Neural progenitor cell (in vitro differentiated cells): ENCODE measurements at regions not wholly inside any gene's neighbourhood (a gene's known extent, or its start where the extent isn't known, plus 50 kb on each side); places are given as distances from the start of the nearest gene placed in this dataset.

Experiments used
- DNase-seq: peaks from one replicate; pipeline ENCODE4 v3.0.0-alpha.2; 2016; ENCODE audit warnings: low spot score
- H2AFZ ChIP-seq: fragments of 200-600 bp; sonication (generic); replicated peaks from 2 replicates; pipeline ENCODE4 v1.6.1; 2016; ENCODE audit warnings: antibody characterized with exemption
- H3F3A ChIP-seq: fragments of 200-600 bp; sonication (generic); 2 replicates; pipeline ENCODE4 v1.6.1; 2016; ENCODE audit warnings: antibody characterized with exemption, low read depth
- H3K27ac ChIP-seq: fragments of 200-600 bp; sonication (generic); 2 replicates; pipeline ENCODE4 v1.5.1; 2016; ENCODE audit warnings: mild to moderate bottlenecking
- H3K27me3 ChIP-seq: fragments of 200-600 bp; sonication (generic); 2 replicates; pipeline ENCODE4 v1.6.1; 2016; ENCODE audit warnings: mild to moderate bottlenecking, moderate library complexity
- H3K36me3 ChIP-seq: fragments of 200-600 bp; sonication (generic); 2 replicates; pipeline ENCODE4 v1.5.1; 2016
- H3K4me1 ChIP-seq: fragments of 200-600 bp; sonication (generic); 2 replicates; pipeline ENCODE4 v1.6.1; 2016; ENCODE audit warnings: mixed run types
- H3K4me2 ChIP-seq: fragments of 200-600 bp; sonication (generic); 2 replicates; pipeline ENCODE4 v1.6.1; 2016
- H3K4me3 ChIP-seq: fragments of 200-600 bp; sonication (generic); 2 replicates; pipeline ENCODE4 v1.5.1; 2016
- H3K79me2 ChIP-seq: fragments of 200-600 bp; sonication (generic); 2 replicates; pipeline ENCODE4 v1.6.1; 2016; ENCODE audit warnings: low read depth
- H3K9ac ChIP-seq: fragments of 200-600 bp; sonication (generic); 2 replicates; pipeline ENCODE4 v1.6.1; 2016
- H3K9me3 ChIP-seq: fragments of 200-600 bp; sonication (generic); 2 replicates; pipeline ENCODE4 v1.5.1; 2016; ENCODE audit warnings: low read depth
- H4K20me1 ChIP-seq: fragments of 200-600 bp; sonication (generic); 2 replicates; pipeline ENCODE4 v1.6.1; 2016; ENCODE audit warnings: low read depth
- H3K27ac Mint-ChIP-seq: 3 replicates; pipeline ENCODE4 v1.8.0; 2021; ENCODE audit warnings: mixed read lengths
- H3K27me3 Mint-ChIP-seq: 2 replicates; pipeline ENCODE4 v1.8.0; 2022; ENCODE audit warnings: low read depth, mild to moderate bottlenecking, inconsistent platforms, moderate library complexity, mixed read lengths; ENCODE audit not compliant: insufficient read depth
- H3K36me3 Mint-ChIP-seq: 3 replicates; pipeline ENCODE4 v1.8.0; 2021; ENCODE audit warnings: mixed read lengths
- H3K4me1 Mint-ChIP-seq: 3 replicates; pipeline ENCODE4 v1.8.0; 2021; ENCODE audit warnings: mixed read lengths
- H3K4me3 Mint-ChIP-seq: 3 replicates; pipeline ENCODE4 v1.8.0; 2021; ENCODE audit warnings: mild to moderate bottlenecking, moderate library complexity, mixed read lengths
- H3K9me3 Mint-ChIP-seq: 3 replicates; pipeline ENCODE4 v1.8.0; 2020; ENCODE audit warnings: mixed read lengths
- EZH2 ChIP-seq: fragments of 200-600 bp; sonication (generic); IDR thresholded peaks from 2 replicates; pipeline ENCODE4 v1.6.1; 2017; ENCODE audit warnings: antibody characterized with exemption, mild to moderate bottlenecking, moderate library complexity
- EZH2phosphoT487 ChIP-seq: fragments of 200-600 bp; sonication (generic); IDR thresholded peaks from 2 replicates; pipeline ENCODE4 v1.6.1; 2017; ENCODE audit warnings: antibody characterized with exemption
- TF ChIP-seq, protein P1 (sequence below): fragments of 200-600 bp; sonication (generic); IDR thresholded peaks from 2 replicates; pipeline ENCODE4 v1.5.1; 2017; ENCODE audit warnings: antibody characterized with exemption, mild to moderate bottlenecking

DNA sequence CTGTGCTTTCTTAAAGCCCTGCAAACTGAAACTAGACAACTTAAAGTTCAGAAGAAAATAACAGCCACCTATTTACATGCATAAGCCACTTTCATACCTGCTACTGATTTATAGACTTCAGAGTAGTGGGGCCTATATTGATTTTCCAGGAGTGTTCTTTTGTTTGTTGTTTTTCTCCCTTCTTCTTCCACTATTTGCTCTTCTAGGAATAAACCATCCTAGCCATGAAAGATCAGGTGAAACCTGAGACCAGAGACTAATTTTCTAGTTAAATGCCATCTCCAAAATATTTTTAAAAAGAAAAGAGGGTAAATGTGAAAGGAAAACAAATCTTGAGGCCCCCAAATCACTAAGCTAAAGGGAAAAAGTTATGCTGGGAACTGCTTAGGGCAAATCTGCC is 72.4 kb upstream of the C1GALT1 start:
- Histone ChIP-seq H3K4me1 (no peaks in the 10 kb centered on the region), H3K4me2 (no peak overlapping the region), H3K9me3 (peaks cover 11% of the 10 kb centered on the region), H2AFZ (no peak overlapping the region), H3K4me3 (no peak overlapping the region), H3K79me2 (no peaks in the 10 kb centered on the region), H4K20me1 (no peaks in the 10 kb centered on the region), H3K36me3 (no peaks in the 10 kb centered on the region), H3F3A (no peaks in the 10 kb centered on the region), H3K27ac (no peak overlapping the region), H3K27me3 (no peaks in the 10 kb centered on the region), H3K9ac (no peak overlapping the region)
- H3K27ac Mint-ChIP-seq = no peak overlapping the region
- no peak overlapping the region for H3K4me3 Mint-ChIP-seq
- no peaks in the 10 kb centered on the region for H3K36me3 Mint-ChIP-seq
- TF ChIP-seq, protein P1, sequence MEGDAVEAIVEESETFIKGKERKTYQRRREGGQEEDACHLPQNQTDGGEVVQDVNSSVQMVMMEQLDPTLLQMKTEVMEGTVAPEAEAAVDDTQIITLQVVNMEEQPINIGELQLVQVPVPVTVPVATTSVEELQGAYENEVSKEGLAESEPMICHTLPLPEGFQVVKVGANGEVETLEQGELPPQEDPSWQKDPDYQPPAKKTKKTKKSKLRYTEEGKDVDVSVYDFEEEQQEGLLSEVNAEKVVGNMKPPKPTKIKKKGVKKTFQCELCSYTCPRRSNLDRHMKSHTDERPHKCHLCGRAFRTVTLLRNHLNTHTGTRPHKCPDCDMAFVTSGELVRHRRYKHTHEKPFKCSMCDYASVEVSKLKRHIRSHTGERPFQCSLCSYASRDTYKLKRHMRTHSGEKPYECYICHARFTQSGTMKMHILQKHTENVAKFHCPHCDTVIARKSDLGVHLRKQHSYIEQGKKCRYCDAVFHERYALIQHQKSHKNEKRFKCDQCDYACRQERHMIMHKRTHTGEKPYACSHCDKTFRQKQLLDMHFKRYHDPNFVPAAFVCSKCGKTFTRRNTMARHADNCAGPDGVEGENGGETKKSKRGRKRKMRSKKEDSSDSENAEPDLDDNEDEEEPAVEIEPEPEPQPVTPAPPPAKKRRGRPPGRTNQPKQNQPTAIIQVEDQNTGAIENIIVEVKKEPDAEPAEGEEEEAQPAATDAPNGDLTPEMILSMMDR = no peak
- no peak for TF ChIP-seq EZH2phosphoT487
- no peak for TF ChIP-seq EZH2
- H3K27me3 Mint-ChIP-seq = peaks cover 2% of the 10 kb centered on the region
- no peak for DNase-seq
- H3K4me1 Mint-ChIP-seq = no peaks in the 10 kb centered on the region
- peaks cover 10% of the 10 kb centered on the region for H3K9me3 Mint-ChIP-seq

DNA sequence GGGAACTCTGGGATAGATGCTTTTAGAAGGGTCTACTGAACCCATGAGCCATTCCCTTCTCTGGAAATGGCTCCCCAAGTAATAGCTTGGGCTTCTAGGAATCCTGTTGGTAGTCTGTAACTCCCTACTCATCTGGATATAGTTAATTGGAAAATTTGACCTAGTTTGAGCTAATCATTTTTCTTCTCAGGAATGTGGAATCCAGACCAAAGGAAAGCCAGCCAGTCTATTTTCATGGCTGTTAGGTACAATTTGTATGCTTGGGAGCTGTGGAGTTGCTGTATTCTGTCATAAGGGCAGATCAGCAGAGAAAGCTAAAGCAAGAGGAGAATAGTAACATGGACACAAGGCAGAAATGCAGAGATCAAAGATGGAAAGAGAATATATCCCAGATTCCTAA is 71.6 kb upstream of the C1GALT1 start:
- no peak overlapping the region for H3K9ac ChIP-seq
- H3K4me3 ChIP-seq = no peak overlapping the region
- H3K4me2 ChIP-seq = no peak overlapping the region
- H3K27ac ChIP-seq = no peak overlapping the region
- peaks cover 11% of the 10 kb centered on the region for H3K9me3 ChIP-seq
- Mint-ChIP-seq H3K4me1 (no peaks in the 10 kb centered on the region), H3K4me3 (no peak overlapping the region), H3K36me3 (no peaks in the 10 kb centered on the region), H3K27me3 (peaks cover 2% of the 10 kb centered on the region), H3K9me3 (peaks cover 10% of the 10 kb centered on the region), H3K27ac (no peak overlapping the region)
- no peaks in the 10 kb centered on the region for H4K20me1 ChIP-seq
- H3K79me2 ChIP-seq = no peaks in the 10 kb centered on the region
- H3F3A ChIP-seq = no peaks in the 10 kb centered on the region
- no peaks in the 10 kb centered on the region for H3K36me3 ChIP-seq
- H3K4me1 ChIP-seq = no peaks in the 10 kb centered on the region
- no peak overlapping the region for H2AFZ ChIP-seq
- no peak for TF ChIP-seq EZH2
- TF ChIP-seq EZH2phosphoT487 = no peak
- TF ChIP-seq, protein P1 = no peak
- no peak for DNase-seq
- H3K27me3 ChIP-seq = no peaks in the 10 kb centered on the region

DNA sequence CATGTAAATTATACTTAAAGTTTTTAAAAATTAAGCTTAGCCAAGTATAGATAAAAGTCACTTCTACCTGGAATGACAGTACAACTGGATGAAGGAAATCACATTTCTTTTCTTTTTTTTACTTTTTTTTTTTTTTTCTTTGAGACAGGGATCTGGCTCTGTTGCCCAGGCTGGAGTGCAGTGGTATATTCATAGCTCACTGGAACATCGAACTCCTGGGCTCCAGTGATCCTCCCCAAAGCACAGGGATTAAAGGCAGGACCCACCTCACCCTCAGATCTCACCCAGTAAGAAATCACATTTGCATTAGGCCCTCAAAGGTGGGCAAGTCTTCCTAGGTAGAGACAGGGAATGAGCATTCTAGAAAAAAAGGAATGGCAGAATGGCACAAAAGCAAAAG is 69.5 kb upstream of the C1GALT1 start:
- H3K27me3 Mint-ChIP-seq = peaks cover 2% of the 10 kb centered on the region
- TF ChIP-seq EZH2phosphoT487 (no peak), EZH2 (no peak)
- TF ChIP-seq, protein P1 = no peak
- Histone ChIP-seq H3K27me3 (no peaks in the 10 kb centered on the region), H3K9me3 (peaks cover 11% of the 10 kb centered on the region), H3K4me2 (no peak overlapping the region), H3K79me2 (no peaks in the 10 kb centered on the region), H4K20me1 (no peaks in the 10 kb centered on the region), H3F3A (no peaks in the 10 kb centered on the region), H3K36me3 (no peaks in the 10 kb centered on the region), H2AFZ (no peak overlapping the region), H3K4me3 (no peak overlapping the region), H3K27ac (no peak overlapping the region), H3K4me1 (no peaks in the 10 kb centered on the region), H3K9ac (no peak overlapping the region)
- H3K9me3 Mint-ChIP-seq = peaks cover 7% of the 10 kb centered on the region
- no peak overlapping the region for H3K4me3 Mint-ChIP-seq
- H3K4me1 Mint-ChIP-seq = peaks cover 2% of the 10 kb centered on the region
- H3K27ac Mint-ChIP-seq = no peak overlapping the region
- no peaks in the 10 kb centered on the region for H3K36me3 Mint-ChIP-seq
- DNase-seq = no peak
